ENCODE measurements at regions not wholly inside any gene's neighbourhood (a gene's known extent, or its start where the extent isn't known, plus 50 kb on each side); places are given as distances from the start of the nearest gene placed in this dataset.

- FAIRE-seq, result no peak
Measured at GRCh38 chr9:106795031-106795430, 67.9 kb upstream of the ZNF462 start.

DNA sequence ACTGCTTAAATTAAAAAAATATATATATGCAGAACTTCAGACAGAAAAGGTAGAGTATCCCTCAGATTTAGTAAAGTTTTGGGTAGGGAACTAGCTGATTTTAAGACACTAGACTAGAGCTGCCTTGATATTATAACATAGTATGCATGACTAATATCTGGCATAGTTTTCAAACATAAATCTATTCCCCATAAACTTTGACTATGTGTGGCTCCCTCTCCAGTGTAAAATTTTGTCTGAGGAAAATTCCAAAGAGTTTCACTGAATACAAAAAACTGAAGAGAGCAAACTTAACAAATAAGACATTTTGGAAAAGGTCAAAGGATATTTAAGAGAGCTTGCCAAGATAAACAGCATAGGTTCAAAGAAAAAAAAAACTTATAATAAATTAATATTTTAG, 66.2 kb upstream of the ZNF462 start:
- FAIRE-seq, result no peak

GRCh38 chr9:106797299-106797698, 65.7 kb upstream of the ZNF462 start:
- no peak for FAIRE-seq

- FAIRE-seq, result no peak
Measured at GRCh38 chr9:106798016-106798799, 64.8 kb upstream of the ZNF462 start.

DNA sequence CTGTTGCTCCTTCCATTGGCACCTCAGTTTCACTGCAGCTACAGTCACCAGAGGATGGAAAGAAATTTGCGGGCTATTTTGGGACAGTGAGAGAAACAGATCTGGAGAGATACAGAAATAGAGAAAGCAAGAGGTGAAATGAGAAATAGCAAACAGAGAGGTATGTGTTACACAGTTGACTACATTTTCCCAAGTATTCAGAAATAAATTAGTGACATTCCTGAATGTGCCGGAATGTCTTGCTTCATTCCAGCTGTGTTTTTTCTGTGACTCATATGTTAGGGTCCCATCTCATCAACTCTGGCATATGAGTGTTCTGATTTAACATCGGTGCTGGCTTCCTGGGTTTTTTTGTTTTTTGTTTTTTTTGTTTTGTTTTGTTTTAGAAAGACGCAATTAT, 63.8 kb upstream of the ZNF462 start:
- no peak for FAIRE-seq

DNA sequence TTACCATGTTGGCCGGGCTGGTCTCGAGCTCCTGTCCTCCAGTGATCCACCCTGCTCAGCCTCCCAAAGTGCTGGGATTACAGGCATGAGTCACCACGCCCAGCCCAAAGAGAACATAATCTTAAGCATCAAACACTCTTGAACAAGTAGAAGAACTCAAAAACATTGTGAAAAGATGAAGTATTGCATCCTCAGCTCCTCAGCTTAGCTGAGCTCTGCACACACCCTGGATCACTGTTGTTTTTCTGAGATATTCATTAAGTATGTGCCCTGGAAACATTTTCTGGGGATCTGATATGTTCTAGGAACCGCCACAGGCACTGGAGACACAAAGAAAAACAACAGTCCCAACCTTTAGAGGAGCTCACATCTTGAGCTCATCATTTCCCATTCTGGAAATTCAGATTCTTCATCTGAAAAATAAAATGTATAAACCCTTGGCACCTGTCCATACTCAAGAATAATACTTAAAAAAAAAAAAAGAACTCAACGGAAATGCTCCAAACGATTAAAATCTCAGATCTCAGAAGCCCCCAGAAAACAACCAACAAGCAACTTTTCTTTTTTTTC, 62.2 kb upstream of the ZNF462 start:
- no peak for FAIRE-seq

DNA sequence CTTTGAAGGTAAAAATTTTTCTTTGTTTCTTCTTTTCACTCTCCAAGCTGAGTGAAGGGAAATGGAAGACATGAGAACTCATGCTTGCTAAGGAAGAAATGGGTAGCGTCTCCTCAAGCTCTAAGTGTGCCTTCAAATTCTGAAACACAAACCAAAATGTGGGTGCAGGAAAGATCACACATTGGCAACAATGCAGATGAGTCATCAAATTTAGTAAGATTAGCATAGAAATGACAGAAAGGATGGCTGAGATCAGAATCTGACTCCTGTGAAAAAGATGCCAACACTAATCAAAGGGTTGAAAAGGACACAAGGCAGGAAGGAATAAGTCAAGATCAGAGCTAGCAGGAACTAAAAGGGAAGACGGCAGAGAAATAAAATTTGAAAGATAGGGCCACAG, 61.1 kb upstream of the ZNF462 start:
- FAIRE-seq, result no peak

Data from G401.6 (cell line).